ENCODE measurements at regions not wholly inside any gene's neighbourhood (a gene's known extent, or its start where the extent isn't known, plus 50 kb on each side); places are given as distances from the start of the nearest gene placed in this dataset.

DNA sequence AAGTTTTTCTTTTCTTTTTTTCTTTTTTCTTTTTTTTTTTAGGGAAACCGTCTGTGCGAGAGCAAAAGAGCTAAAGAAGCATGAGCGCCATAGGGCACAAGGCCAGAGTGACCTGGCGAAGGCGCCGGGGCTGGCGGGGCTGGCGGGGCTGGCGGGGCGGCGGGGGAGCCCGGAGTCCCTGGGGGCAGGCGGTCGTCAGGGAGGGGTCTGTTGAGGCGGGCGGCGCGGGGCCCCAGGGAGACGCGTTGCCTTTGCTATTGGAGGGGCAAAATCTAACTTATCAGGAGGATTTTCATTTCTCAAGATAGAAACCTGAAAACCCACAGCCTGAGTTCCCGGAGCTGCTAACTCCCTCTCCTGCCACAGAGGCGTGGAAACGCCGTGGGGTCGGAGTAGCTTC is 135.6 kb upstream of the SMAD1 start:
- no peak for DNase-seq

DNA sequence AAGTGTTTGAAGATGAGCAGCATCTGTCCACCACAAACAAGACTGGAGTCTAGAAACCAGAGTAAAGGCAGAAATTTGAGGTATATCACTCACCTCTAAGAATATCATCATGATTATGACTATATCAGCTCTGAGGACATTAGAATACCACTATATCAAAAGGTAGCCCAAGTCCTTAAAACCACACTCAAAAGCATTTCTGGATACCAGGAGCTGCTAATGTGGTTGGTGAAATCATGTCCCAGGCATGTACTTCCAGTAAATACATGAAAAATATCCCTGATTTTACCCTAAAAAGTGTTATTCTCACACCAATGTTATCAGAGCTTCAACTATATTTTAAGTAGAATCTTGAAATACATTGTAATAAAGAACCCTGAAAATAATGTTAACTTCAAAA is 136.3 kb upstream of the SMAD1 start:
- no peak for DNase-seq

DNA sequence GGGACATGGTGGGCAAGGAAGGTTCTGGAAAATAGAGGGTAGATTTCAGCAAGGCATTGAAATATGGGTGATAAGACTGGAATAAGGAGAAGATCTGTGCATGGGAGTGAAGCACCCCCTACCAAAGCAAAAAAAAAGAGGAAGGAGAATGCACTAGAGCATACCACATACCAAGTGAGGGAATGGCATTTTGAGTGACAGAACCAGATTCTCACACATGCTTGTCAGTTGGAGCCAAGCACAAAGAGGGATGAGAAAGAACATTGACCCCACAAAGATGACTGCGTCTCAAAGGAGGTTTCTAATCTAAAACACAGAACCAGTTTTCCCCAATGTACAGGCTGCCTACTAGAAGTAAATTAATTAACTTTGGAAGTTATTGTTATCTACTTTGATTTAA is 140.3 kb upstream of the SMAD1 start:
- DNase-seq, result no peak

DNA sequence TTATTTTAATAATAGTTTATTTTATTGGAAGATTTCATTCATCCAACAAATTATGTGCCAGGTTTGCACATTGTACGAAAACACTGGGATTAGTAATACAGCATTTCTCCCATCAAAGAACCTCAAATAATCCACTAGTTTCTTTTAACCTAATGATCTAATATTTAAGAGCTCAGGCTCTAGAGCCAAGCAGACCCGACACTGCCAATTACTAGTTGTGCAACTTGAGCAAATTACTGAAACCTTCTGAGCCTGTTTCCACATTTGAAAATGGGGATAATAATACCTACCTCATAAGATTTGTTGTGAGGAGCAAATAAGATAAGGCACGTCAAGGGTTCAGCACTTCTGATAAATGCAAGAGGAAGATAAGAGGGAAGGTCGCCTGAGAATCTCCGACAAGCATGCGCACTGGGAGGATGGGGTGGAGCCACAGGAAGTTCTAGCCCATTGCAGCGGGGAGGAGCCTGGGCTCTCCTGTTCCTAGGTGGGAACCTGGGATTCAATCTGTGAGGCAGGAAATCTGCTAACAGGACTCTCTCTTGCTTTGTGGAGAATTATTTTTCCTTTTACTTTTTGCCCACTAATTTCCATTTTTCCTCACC is 141.5 kb upstream of the SMAD1 start:
- DNase-seq, result no peak

DNA sequence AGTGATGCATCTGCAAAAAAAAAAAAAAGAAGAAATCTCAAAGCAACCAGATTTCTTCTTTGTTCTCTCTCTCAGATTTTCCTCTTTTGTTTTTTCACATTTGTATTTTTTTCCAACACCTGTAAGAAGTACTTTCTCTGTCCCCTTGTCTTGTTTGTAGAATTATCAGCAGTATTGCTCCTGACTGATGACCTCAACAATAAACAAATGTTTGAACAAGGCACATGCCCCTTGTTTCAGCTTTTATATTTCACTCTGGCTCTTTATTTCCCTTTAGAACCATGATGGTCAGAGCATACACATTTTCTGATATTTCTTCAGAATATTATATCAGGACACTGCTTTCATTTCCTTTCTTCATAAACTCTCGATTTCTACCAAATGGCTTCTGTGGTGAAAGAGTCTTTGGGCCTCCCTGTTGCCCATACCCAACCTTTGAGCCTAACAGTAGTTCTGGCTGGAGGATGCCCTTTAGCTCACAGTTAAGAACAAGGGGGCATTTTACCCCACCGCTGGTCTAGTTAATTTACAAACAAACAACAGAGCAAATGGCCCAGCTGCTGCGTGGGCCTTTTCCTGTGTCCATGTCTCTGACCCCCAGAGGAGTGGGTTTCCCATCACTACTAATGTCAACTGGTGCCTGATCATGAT is 142.5 kb upstream of the SMAD1 start:
- no peak for DNase-seq

DNA sequence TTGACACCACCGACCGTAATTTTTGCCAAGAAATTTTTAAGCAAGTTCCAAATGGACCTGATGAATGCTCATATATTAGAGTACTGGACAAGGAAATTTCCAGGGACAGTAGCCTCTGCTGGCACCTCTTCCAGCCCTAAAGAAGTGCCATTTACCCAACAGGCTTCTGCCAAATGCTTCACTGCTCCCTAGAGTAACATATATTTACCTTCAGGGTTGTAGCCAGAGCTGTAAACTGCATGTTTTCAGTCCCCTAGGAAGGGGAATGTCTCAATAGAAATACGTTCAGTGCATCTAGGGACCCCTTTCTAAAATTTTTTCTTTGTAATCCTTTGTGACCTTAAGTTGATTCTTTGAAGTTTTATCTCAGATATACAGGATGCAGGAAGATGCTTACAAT is 143.1 kb upstream of the SMAD1 start:
- DNase-seq, result no peak

DNA sequence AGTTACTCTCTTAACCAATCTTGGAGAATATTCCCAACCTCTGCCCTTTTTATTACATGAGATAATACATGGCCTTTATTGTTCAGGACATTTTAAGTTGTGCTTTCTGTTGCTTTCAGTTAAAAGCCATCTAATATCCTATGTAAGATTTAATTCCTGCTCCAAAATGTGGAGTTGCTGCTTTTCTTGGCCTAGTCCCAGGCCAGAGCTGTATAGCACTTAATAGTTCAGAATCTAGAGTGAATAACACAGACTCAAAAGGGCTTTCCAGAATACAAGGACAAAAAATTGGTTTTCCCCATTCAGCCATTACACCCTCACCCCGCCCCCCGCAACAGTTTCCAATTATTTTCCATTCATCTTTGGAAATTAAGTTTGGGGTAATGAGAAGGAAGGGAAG is 144.3 kb upstream of the SMAD1 start:
- DNase-seq, result no peak

DNA sequence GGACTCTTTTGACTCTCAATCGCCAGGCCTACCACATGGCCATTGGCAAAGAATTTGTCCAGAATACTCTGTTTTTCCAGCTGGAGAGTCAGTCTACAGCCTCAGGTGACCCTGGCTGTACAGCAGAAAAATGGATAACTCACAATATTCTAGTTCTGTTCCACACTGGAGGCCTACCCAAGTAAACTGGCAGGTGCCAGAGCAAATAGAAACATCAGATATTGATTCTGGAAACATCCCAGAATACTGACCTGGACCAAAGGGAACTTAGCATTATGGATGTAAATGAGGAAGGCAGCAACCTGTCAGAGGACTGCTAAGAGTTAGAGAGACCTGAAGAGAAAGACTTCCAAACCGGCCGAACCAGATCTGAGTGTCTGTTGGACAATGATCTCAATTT is 147.9 kb upstream of the SMAD1 start:
- DNase-seq, result no peak

DNA sequence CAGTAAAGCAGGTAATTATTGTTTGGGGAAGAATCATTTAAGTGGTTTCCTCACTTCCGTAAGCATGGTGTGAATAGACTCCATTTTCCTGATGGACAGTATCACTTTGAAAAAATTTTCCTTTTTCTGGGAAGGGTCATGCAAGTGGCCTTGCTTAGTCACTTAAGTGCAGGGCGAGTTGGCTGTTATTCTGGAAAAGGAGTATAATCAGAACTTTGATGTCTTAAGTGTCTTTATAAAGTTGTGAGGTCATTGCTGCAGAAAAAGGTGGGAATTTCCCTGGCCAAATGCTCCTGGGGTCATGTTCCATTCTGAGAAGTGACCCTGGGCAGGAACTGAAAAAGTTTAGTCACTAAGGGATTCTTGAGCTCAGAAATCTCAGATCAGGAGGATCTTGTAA is 146.1 kb upstream of the OTUD4 start:
- DNase-seq, result no peak

DNA sequence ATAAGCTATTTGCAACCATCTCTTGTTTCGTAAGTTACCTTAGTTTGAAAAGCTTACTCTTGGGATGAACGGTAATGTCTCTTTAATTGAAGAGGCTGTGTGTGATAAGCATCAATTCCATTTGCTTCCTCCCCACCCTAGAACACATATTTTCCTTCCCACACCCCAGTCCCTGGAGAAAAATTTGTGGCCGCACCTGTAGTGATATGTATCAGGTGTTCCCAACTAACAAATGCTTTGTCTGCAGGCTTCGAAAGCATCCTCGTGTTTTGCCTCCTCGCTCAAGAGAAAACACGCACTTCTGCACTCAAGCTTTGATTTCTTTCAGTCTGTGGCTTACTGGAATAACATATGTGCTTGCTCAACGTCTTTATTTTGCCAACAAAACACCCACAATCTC is 143.8 kb upstream of the OTUD4 start:
- no peak for DNase-seq

DNA sequence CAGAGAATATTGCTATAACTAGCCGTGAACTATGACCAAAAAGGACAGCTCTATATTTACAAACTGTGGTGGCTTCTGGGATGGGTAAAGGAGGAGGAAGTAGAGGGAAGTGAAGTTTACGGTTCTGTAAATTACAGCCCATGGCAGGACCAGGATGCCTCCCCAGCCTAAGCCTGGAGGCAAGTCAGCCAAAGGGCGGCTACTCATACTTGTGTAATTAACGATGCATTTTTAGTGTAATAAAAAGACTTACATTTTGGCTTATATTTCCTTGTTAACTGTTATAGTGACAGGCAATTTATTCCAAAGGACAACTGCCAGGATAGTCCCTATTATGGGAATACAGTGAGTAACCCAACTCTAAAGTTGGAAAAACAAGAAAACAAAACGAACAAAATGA is 139.9 kb upstream of the OTUD4 start:
- DNase-seq, result no peak

DNA sequence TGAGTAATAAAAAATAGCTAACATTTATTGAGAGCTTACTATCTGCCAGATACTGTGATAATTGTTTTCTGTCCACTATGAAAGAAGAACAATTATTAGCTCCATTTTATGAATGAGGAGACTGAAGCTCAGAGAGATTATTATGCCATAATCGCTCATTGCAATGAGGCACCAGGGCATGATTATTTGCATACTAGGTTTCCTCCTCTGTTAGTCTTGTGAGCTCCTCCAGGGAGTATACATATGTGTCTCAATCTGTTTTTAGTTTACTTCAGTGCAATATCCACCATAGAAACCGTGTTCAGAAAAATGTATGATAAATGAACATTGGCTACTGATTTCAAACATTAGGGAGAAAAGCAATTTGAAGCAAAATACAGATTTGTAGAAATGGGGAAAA is 139.4 kb upstream of the OTUD4 start:
- no peak for DNase-seq

DNA sequence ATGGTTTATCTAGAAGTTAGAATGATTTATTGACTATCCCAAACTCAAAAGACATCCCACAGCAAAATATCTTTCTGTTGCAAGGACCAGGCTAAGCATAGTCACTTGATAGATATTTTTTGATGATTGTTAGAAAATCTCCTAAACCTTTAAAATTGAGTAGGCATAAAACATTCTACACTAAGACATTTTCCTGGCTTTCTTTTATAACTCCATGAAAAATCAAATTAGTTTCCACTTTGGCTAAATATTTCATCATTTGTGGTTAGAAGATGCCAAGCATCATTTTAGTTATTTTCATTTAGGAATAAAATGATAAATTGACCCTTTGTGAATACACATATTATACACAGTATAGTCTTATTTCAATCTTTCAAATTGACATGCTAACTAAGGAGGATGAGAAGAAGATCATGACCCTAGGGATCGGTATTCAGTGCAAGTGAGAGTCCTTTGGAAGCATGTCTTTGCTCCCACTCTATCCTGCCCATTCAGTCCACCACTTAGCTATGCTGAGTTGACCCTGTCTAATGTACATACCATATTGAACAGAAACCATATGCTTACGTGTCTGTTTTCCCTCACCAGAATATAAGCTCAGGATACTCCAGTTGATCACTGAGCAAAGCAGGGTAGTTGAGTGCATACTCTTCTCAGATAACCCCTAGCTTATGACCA is 136.6 kb upstream of the OTUD4 start:
- DNase-seq, result no peak

DNA sequence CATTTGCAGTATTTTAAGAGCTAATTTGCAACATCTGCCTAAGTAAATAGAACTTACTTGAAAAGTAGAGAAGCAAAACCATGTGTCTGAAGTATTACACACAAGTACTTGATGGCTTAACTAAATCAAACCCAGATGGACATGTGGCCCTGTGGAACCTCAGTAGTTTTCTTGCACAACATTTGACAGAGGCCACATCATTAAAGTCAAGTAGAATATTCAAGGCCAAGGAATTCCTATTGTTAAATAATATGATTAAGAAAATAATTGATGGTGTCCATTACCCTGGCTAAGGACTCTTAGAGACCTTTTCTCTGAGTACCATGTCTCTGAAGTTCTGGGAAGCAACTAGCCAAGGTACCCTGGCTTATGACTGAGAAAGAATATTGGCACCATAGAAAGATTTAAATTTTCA is 135.4 kb upstream of the OTUD4 start:
- DNase-seq, result no peak

DNA sequence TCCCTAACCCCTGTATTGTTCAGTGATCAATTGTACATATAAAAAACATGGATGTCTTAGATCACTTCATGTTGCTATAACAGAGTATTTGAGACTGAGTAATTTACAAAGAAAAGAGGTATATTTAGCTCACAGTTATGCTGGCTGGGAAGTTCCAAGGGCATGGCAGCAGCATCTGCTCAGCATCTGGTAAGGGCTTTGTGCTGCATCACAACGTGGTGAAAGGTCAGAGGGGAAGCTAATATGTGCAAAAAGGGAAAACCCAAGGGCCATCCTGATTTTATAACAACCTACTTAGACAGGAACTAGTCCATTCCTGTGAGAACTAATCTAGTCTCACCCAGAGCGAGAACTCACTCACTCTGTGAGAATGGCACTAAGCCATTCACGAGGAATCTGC is 128.2 kb upstream of the OTUD4 start:
- DNase-seq, result no peak

DNA sequence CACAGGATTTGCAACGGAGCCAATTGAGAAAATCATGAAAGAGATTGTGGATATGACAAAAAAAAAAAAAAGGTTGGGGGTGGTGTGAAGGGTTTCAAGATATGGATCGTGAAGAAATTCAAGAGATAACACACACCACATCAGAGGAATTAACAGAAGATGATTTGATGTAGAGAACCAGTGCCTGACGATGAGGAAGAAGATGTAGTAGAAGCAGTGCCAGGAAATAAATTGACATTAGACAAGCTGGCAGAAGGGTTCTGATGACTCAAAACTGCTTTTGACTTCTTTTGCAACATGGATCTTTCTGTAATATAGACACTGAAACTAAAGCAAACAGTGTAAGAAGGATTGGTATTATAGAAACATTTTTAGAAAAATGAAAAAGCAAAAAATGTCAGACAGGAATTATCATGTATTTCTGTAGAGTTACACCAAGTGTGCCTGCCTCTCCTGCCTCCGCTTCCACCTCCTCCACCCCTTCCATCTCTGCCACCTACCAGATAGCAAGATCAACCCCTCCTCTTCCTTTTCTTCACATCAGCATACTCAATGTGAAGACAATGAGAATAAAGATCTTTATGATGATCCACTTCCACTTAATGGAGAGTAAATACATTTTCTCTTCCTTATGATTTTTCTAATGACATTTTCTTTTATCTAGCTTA is 127.5 kb upstream of the OTUD4 start:
- no peak for DNase-seq

DNA sequence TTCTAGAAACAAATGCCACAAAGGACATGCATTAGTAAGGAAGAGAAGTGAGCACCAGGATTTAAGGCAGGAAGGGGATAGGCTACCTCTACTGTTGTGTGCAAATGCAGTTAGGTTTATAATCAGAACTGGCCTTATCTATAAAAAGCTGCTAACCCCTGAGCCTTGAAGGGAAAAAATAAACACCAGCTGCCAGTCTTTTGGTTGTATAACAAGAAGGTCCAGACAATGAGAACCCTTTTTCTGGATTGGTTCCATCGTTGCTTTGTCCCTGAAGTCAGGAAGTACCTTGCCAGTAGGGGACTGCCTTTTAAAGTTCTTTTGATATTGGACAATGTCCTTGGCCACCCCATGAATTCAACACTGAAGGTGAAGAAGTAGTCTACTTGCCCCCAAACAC is 126.7 kb upstream of the OTUD4 start:
- DNase-seq, result no peak

DNA sequence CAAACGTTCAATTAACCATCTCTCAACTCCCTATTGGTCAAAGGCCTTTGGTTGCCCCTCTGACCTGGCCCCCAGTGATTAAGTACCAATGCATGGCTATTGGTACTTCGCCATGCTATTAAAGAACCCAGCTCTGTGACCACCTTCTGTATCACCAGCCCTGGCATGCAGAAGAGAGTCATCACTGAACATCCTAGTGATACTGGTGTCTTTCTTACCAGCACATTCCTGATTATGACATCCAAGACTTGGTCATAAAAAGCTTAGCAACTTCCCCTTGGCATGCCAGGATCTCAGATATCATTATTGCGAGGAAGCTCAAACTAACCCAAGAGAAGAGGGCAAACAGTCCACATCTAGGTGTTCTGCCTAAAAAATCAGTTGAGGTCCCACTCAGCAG is 122.3 kb upstream of the OTUD4 start:
- no peak for DNase-seq

DNA sequence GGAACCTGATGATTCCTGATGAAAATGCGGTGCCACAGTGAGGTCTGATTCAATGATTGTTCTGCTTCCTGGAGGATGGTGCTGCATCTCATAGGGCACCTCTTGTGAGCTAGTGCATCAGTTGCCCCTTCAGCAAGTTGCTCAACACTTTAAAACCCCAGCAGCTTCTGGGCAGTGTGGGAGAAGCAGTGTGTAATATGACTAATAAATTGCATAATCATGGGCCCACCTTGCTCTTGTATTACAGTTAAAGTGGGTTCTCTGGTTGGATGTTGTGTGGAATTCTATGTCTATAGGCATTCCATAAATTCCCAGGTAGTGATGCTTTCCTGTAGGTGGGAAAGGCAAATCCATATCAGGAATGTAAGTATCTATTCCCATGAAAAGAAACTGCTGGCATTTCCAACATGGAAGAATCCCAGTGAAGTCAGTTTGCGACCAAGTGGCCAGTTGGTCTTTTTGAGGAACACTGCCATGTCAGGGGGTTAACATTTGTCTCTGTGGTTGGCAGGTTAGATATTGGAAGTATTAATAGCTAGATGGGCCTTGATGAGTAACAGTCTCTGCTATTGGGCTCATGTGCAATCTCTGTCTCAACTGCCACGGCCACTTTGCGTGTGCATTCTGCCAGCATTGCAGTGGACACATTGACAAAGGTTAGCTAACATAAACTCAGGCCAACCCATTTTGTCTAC is 121.1 kb upstream of the OTUD4 start:
- DNase-seq, result no peak

DNA sequence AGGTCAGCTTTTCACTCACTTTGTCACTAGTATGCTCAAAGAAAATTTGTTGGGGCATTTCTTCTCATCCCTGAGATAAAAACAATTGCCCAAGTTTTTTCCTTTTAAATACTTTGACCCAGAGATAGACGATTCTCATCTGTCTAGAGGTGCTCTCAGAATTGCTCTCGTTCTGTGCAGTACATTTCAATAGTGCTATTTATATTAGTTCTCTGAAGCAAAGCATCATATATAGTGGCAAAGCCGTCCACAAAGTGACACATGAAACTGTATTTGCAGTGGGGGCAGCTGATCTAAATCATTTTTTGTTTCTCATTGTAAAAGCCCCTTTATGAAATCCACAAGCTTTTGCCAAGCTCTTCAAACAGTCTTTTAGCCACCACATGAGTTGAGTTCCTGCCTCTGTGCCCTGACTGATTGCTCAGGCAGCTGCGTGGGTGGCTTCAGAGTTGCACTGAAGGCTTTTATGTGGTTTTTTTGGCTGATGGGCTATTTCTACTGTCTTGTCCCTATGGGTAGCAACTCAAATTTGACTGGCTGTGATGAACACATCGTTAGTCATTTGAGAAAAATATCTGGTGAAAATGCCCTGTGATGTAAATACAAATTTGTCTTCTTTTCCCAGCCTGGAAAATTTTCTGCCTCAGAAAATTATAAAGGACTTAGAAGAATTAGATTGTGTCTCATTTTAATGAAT is 119.1 kb upstream of the OTUD4 start:
- no peak for DNase-seq

DNA sequence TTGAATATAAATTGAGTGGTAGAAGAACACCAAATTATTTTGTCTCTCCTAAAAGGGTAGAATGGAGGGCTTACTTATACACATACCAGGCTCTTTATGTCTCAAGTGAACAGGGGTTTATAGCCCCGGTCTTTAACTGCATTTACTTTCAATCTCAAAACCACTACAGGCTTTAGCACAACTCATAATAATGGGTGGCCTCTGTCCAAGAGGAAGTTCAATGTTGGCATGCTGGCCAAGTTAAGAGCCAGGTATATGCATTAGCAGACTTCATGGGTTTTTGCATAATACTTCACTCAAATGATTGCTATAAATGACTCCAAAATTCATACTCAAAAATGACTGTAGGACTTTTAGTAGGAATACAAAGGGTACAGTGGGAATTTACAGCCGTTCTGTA is 118.5 kb upstream of the OTUD4 start:
- no peak for DNase-seq

DNA sequence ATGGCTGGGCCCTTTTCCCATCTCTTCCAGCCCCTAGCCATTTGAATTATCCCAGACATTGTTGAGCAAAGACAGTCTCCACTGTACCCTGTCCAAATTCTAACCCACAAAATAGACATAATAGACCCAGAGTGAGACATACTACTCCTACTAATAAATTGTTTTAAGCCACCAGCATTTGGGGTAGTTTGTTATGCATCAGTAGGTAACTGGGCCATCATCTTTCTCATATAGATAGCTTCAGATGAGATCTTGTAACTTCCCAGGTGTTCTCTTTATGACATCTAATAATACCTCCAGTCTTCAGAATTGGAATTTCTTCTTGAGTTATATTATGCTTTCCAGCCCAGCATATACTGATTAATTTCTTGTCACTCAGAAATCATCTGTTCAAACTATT is 117.2 kb upstream of the OTUD4 start:
- no peak for DNase-seq

DNA sequence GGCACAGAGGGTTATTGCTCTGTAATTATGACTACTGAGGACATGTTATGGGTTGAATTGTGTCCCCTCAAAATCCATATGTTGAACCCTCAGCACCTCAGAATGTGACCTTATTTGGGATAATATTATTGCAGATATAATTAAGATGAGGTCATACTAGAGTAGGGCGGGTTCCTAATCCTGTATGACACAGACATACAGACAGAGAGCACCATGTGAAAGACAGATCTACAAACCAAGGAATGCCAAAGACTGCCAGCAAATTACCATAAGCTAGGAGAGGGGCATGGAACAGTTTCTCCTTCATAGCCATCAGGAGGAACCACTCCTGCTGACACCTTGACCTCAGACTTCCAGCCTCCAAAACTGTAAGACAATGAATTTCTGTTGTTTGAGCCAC is 115.2 kb upstream of the OTUD4 start:
- no peak for DNase-seq

Measured in NCI-H1092 treated with DMSO at 0.1 percent for 48 hours (cell line).